Mesothelial cell of epicardium (in vitro differentiated cells): ENCODE measurements at regions not wholly inside any gene's neighbourhood (a gene's known extent, or its start where the extent isn't known, plus 50 kb on each side); places are given as distances from the start of the nearest gene placed in this dataset.

Source experiments
- DNase-seq, 2 experiments: peaks; one replicate each; pipeline ENCODE4 v3.0.0; 2021; ENCODE audit warnings: low spot score in 2 of 2; ENCODE audit not compliant: unreplicated experiment in 2 of 2
- H3K27ac Mint-ChIP-seq: 2 replicates; pipeline ENCODE4 v1.8.0; 2021; ENCODE audit warnings: mixed read lengths
- H3K27me3 Mint-ChIP-seq: 2 replicates; pipeline ENCODE4 v1.8.0; 2021; ENCODE audit warnings: low read depth, mixed read lengths
- H3K36me3 Mint-ChIP-seq: 2 replicates; pipeline ENCODE4 v1.8.0; 2021; ENCODE audit warnings: mixed read lengths
- H3K4me1 Mint-ChIP-seq: 2 replicates; pipeline ENCODE4 v1.8.0; 2021; ENCODE audit warnings: mixed read lengths
- H3K4me3 Mint-ChIP-seq: 2 replicates; pipeline ENCODE4 v1.8.0; 2021; ENCODE audit warnings: mild to moderate bottlenecking, moderate library complexity, mixed read lengths
- H3K9me3 Mint-ChIP-seq: 2 replicates; pipeline ENCODE4 v1.8.0; 2021; ENCODE audit warnings: mixed read lengths
- TF ChIP-seq, protein P1 (sequence below): fragments of 200-600 bp; sonication (generic); IDR thresholded peaks from one replicate; pipeline ENCODE4 v1.5.0; 2021; ENCODE audit warnings: antibody characterized with exemption; ENCODE audit not compliant: unreplicated experiment

DNA sequence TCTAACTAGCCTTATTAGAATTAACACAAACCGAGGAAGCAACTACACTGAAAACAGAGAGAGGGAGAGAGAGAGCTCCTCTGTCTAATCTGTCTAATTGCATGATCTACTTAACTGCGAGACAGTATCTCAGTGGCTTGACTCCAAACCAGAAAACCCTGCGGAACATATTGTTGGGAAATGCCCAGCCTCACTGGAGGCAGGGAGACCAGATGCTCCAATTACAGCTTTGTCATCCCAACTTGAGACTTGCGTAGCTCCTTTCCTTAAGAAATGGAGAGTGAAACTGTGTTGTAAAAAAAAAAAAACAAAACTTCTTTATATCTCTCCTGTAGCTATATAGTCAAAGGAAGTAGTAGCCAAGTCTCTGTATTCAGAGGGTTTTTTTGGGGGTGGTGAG is 52.0 kb upstream of the ZNRF2 start:
- no peak for DNase-seq
- peaks cover 5% of the 10 kb centered on the region for H3K4me1 Mint-ChIP-seq
- no peak overlapping the region for H3K4me3 Mint-ChIP-seq
- peaks cover 4% of the 10 kb centered on the region for H3K9me3 Mint-ChIP-seq
- TF ChIP-seq, protein P1, sequence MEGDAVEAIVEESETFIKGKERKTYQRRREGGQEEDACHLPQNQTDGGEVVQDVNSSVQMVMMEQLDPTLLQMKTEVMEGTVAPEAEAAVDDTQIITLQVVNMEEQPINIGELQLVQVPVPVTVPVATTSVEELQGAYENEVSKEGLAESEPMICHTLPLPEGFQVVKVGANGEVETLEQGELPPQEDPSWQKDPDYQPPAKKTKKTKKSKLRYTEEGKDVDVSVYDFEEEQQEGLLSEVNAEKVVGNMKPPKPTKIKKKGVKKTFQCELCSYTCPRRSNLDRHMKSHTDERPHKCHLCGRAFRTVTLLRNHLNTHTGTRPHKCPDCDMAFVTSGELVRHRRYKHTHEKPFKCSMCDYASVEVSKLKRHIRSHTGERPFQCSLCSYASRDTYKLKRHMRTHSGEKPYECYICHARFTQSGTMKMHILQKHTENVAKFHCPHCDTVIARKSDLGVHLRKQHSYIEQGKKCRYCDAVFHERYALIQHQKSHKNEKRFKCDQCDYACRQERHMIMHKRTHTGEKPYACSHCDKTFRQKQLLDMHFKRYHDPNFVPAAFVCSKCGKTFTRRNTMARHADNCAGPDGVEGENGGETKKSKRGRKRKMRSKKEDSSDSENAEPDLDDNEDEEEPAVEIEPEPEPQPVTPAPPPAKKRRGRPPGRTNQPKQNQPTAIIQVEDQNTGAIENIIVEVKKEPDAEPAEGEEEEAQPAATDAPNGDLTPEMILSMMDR, result no peak
- no peaks in the 10 kb centered on the region for H3K27me3 Mint-ChIP-seq
- no peak overlapping the region for H3K27ac Mint-ChIP-seq
- no peaks in the 10 kb centered on the region for H3K36me3 Mint-ChIP-seq
